ENCODE measurements at regions not wholly inside any gene's neighbourhood (a gene's known extent, or its start where the extent isn't known, plus 50 kb on each side); places are given as distances from the start of the nearest gene placed in this dataset.

GRCh38 chr5:29794141-29794787 lies 1399.2 kb upstream of the CDH6 start:
- TF ChIP-seq CTCF (IDR thresholded peaks at IDR 0.05), result no peak
- no peak for TF ChIP-seq ZFX (IDR thresholded peaks at IDR 0.05; ENCODE audit: borderline replicate concordance)
